Spleen (tissue), 7 donors: ENCODE measurements at regions not wholly inside any gene's neighbourhood (a gene's known extent, or its start where the extent isn't known, plus 50 kb on each side); places are given as distances from the start of the nearest gene placed in this dataset.

Source experiments
- CTCF ChIP-seq, 11 experiments: fragments of 200-600 bp in 7 of 11; fragments of 450-650 bp in 4 of 11; sonication (generic) in 4 of 11; IDR thresholded peaks in 8 of 11; conservative IDR thresholded peaks in 3 of 11; 1 replicate in 7 of 11; 2 replicates in 4 of 11; pipeline versions ENCODE4 v1.4.0 to v1.8.0; 2016 to 2021; ENCODE audit warnings: antibody characterized with exemption in 11 of 11, inconsistent platforms in 4 of 11, mild to moderate bottlenecking in 1 of 11
- POLR2A ChIP-seq, 3 donors: fragments of 450-650 bp; IDR thresholded peaks; one replicate each; pipeline ENCODE4 v1.5.1; 2017; ENCODE audit warnings: antibody characterized with exemption in 3 of 3, mild to moderate bottlenecking in 1 of 3
- POLR2AphosphoS5 ChIP-seq, 3 donors: sonication (generic); formaldehyde crosslinking; IDR thresholded peaks; one replicate each; pipeline ENCODE4 v1.5.1; 2017; ENCODE audit warnings: antibody characterized with exemption in 3 of 3
- donor health status: DM: no; HTN: no; CAD: no; lungs with moderate emphysema.
- donor health status: DM: no; HTN: no; CAD: no.
- donor health status: DM: no; HTN: no; CAD: no.

- TF ChIP-seq CTCF (IDR thresholded peaks at IDR 0.05 in 8 of 11, conservative IDR thresholded peaks at IDR 0.05 in 3 of 11) (no peak), POLR2A (IDR thresholded peaks at IDR 0.05) (no peak), POLR2AphosphoS5 (IDR thresholded peaks at IDR 0.05) (no peak)
Observed at GRCh38 chr4:154152546-154152945, 339.1 kb downstream of the DCHS2 start.
